Body of pancreas (tissue), 4 donors: ENCODE measurements at regions not wholly inside any gene's neighbourhood (a gene's known extent, or its start where the extent isn't known, plus 50 kb on each side); places are given as distances from the start of the nearest gene placed in this dataset.

Experiments used
- ATAC-seq: fragments of 150-250 bp; one replicate; pipeline ENCODE4 v1.9.1; 2016
- DNase-seq, 4 donors: peaks; one replicate each; pipeline ENCODE4 v3.0.0-alpha.2; 2019
- H3K27ac ChIP-seq, 4 donors: fragments of 200-600 bp; sonication (generic); 1 replicate in 3 of 4; 2 replicates in 1 of 4; pipeline versions ENCODE4 v1.5.1 to v1.6.1; 2016 to 2019; ENCODE audit warnings: mild to moderate bottlenecking in 1 of 4, mixed read lengths in 1 of 4, moderate library complexity in 1 of 4
- H3K27me3 ChIP-seq, 2 donors: fragments of 200-600 bp; sonication (generic); one replicate each; pipeline ENCODE4 v1.6.0; 2016; ENCODE audit warnings: mild to moderate bottlenecking in 1 of 2
- H3K36me3 ChIP-seq, 2 donors: fragments of 200-600 bp; sonication (generic); replicated peaks in 1 of 2; 2 replicates each; pipeline ENCODE4 v1.5.1; 2016; ENCODE audit warnings: low read depth in 2 of 2; ENCODE audit not compliant: insufficient read depth in 1 of 2
- H3K4me1 ChIP-seq: fragments of 200-600 bp; sonication (generic); one replicate; pipeline ENCODE4 v1.6.0; 2016
- H3K4me3 ChIP-seq, 2 donors: fragments of 200-600 bp; sonication (generic); 1 replicate in 1 of 2; 2 replicates in 1 of 2; pipeline ENCODE4 v1.5.1; 2016 to 2019
- H3K9me3 ChIP-seq, 3 donors: fragments of 200-600 bp; sonication (generic); 1 replicate in 2 of 3; 2 replicates in 1 of 3; pipeline ENCODE4 v1.5.1; 2016
- POLR2A ChIP-seq, 3 donors: fragments of 450-650 bp; IDR thresholded peaks; one replicate each; pipeline ENCODE4 v1.6.1; 2016; ENCODE audit warnings: antibody characterized with exemption in 3 of 3, mild to moderate bottlenecking in 2 of 3
- WGBS, 2 donors: methylation state at CpG; one replicate each; pipeline ENCODE4 v1.1.5; 2017; 5-methylcytosine and 5-hydroxymethylcytosine counted together
- intact Hi-C: fragments of 100-400 bp; cut with DNase I; formaldehyde crosslinking; loops from one replicate; pipeline ENCODE4 v1.15.1; 2023
- TF ChIP-seq, protein P1 (sequence below), 7 experiments: fragments of 450-650 bp in 4 of 7; fragments of 200-600 bp in 3 of 7; sonication (generic) in 3 of 7; IDR thresholded peaks; one replicate each; pipeline ENCODE4 v1.5.1; 2016 to 2019; ENCODE audit warnings: antibody characterized with exemption in 7 of 7

DNA sequence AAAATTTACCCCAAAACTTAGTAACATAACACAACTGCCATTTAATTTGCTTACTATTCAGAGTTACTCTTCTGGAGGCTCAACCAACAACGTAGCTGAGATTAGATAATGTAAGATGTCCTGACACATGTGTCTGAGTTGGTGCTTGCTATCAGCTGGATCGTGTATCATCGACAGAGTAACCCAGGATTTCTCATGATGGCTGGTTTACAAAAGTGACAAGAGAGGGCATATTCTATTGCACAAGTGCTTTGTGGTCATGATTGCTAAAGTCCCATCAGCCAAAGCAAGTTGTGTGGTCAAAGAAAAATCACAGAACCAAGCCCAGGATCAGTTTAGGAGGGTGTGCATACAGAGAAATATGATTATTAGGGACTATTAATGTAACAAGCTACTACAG lies 73.4 kb downstream of the CAPZA3 start:
- ATAC-seq = no peak
- no peaks in the 10 kb centered on the region for H3K27me3 ChIP-seq

DNA sequence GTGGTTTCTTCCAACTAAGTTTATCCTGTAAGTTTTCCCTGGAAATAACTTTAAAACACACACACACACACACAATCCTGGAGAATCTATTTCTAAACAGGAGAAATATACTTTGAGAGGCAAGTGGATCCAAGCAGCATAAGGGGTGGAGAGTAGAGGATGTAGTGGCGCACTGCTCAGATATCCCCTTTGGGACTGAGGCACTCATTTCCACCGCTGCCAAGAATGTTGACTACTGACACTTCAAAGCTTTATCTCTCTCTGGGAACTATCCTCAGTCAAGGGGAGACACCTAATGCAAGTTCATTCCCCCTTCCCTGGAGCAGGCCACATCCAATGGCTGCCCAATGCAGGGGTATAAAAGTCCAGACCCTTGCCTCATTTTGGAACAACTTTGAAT lies 75.8 kb downstream of the CAPZA3 start:
- WGBS, 2 donors = 88 to 90% methylated on average over 2 of the region's 2 CpGs
- no peak for TF ChIP-seq POLR2A (IDR thresholded peaks at IDR 0.05)
- TF ChIP-seq, protein P1, sequence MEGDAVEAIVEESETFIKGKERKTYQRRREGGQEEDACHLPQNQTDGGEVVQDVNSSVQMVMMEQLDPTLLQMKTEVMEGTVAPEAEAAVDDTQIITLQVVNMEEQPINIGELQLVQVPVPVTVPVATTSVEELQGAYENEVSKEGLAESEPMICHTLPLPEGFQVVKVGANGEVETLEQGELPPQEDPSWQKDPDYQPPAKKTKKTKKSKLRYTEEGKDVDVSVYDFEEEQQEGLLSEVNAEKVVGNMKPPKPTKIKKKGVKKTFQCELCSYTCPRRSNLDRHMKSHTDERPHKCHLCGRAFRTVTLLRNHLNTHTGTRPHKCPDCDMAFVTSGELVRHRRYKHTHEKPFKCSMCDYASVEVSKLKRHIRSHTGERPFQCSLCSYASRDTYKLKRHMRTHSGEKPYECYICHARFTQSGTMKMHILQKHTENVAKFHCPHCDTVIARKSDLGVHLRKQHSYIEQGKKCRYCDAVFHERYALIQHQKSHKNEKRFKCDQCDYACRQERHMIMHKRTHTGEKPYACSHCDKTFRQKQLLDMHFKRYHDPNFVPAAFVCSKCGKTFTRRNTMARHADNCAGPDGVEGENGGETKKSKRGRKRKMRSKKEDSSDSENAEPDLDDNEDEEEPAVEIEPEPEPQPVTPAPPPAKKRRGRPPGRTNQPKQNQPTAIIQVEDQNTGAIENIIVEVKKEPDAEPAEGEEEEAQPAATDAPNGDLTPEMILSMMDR (IDR thresholded peaks at IDR 0.05) = no peak
- Histone ChIP-seq H3K27me3 (no peaks in the 10 kb centered on the region), H3K27ac (no peak overlapping the region), H3K9me3 (no peaks in the 10 kb centered on the region), H3K4me3 (no peak overlapping the region), H3K4me1 (no peaks in the 10 kb centered on the region), H3K36me3 (no peaks in the 10 kb centered on the region)
- ATAC-seq (no peak), DNase-seq (no peak)
- intact Hi-C loops = no loop called here

More for the DNA sequence above, 73.4 kb downstream of the CAPZA3 start:
- TF ChIP-seq, protein P1 (IDR thresholded peaks at IDR 0.05) = no peak
- no peak for TF ChIP-seq POLR2A (IDR thresholded peaks at IDR 0.05)
- Histone ChIP-seq H3K27ac (no peak overlapping the region), H3K36me3 (no peaks in the 10 kb centered on the region), H3K9me3 (no peaks in the 10 kb centered on the region), H3K4me3 (no peak overlapping the region), H3K4me1 (peaks cover 1% of the 10 kb centered on the region)
- intact Hi-C loops = no loop called here
- no peak for DNase-seq
- 26 to 30% methylated on average over 3 of the region's 3 CpGs for WGBS, 2 donors

- no peaks in the 10 kb centered on the region for H3K36me3 ChIP-seq
- no peak overlapping the region for H3K27ac ChIP-seq
- no peaks in the 10 kb centered on the region for H3K27me3 ChIP-seq
- DNase-seq (no peak), ATAC-seq (no peak)
- no peak overlapping the region for H3K4me3 ChIP-seq
- intact Hi-C loops = no loop called here
- no peaks in the 10 kb centered on the region for H3K4me1 ChIP-seq
- H3K9me3 ChIP-seq = no peaks in the 10 kb centered on the region
- TF ChIP-seq, protein P1 (IDR thresholded peaks at IDR 0.05) = no peak
- no peak for TF ChIP-seq POLR2A (IDR thresholded peaks at IDR 0.05)
- 62 to 63% methylated on average over 6 of the region's 6 CpGs for WGBS, 2 donors
These were observed 80.8 kb downstream of the CAPZA3 start for GRCh38 chr12:18818579-18819268.

GRCh38 chr12:18819484-18819883 lies 81.6 kb downstream of the CAPZA3 start:
- no peak for ATAC-seq
- intact Hi-C loops = no loop called here
- Histone ChIP-seq H3K36me3 (no peaks in the 10 kb centered on the region), H3K27me3 (no peaks in the 10 kb centered on the region), H3K4me1 (no peaks in the 10 kb centered on the region), H3K9me3 (no peaks in the 10 kb centered on the region), H3K27ac (no peak overlapping the region), H3K4me3 (no peak overlapping the region)
- 55 to 61% methylated on average over 7 of the region's 7 CpGs for WGBS, 2 donors
- DNase-seq = no peak
- no peak for TF ChIP-seq POLR2A (IDR thresholded peaks at IDR 0.05)
- TF ChIP-seq, protein P1 (IDR thresholded peaks at IDR 0.05) = no peak

- Histone ChIP-seq H3K36me3 (no peaks in the 10 kb centered on the region), H3K4me3 (no peak overlapping the region), H3K9me3 (no peaks in the 10 kb centered on the region), H3K4me1 (no peaks in the 10 kb centered on the region), H3K27ac (no peak overlapping the region), H3K27me3 (no peaks in the 10 kb centered on the region)
- intact Hi-C loops = no loop called here
- DNase-seq (no peak), ATAC-seq (no peak)
- TF ChIP-seq POLR2A (IDR thresholded peaks at IDR 0.05) = no peak
- TF ChIP-seq, protein P1 (IDR thresholded peaks at IDR 0.05) = no peak
- WGBS, 2 donors = 95 to 100% methylated on average over 1 of the region's 1 CpG
These were observed 85.5 kb downstream of the CAPZA3 start for GRCh38 chr12:18823461-18823860.
